Neural progenitor cell (in vitro differentiated cells): ENCODE measurements at regions not wholly inside any gene's neighbourhood (a gene's known extent, or its start where the extent isn't known, plus 50 kb on each side); places are given as distances from the start of the nearest gene placed in this dataset.

Experiments
- CTCF ChIP-seq: fragments of 200-600 bp; sonication (generic); IDR thresholded peaks from 2 replicates; pipeline ENCODE4 v1.5.1; 2017; ENCODE audit warnings: antibody characterized with exemption, mild to moderate bottlenecking
- EZH2 ChIP-seq: fragments of 200-600 bp; sonication (generic); IDR thresholded peaks from 2 replicates; pipeline ENCODE4 v1.6.1; 2017; ENCODE audit warnings: antibody characterized with exemption, mild to moderate bottlenecking, moderate library complexity
- EZH2phosphoT487 ChIP-seq: fragments of 200-600 bp; sonication (generic); IDR thresholded peaks from 2 replicates; pipeline ENCODE4 v1.6.1; 2017; ENCODE audit warnings: antibody characterized with exemption

- TF ChIP-seq EZH2: no peak
- no peak for TF ChIP-seq CTCF
- no peak for TF ChIP-seq EZH2phosphoT487
Measured at GRCh38 chr2:107187870-107188269, 301.9 kb upstream of the ST6GAL2 start.
